Peyer's patch (tissue), 4 donors: ENCODE measurements at regions not wholly inside any gene's neighbourhood (a gene's known extent, or its start where the extent isn't known, plus 50 kb on each side); places are given as distances from the start of the nearest gene placed in this dataset.

Experiments
- CTCF ChIP-seq, 6 experiments: fragments of 450-650 bp in 4 of 6; fragments of 200-600 bp in 2 of 6; sonication (generic) in 1 of 6; IDR thresholded peaks; one replicate each; pipeline ENCODE4 v1.5.1; 2017 to 2019; ENCODE audit warnings: antibody characterized with exemption in 6 of 6, mild to moderate bottlenecking in 3 of 6, moderate library complexity in 1 of 6
- POLR2A ChIP-seq, 2 donors: fragments of 450-650 bp; IDR thresholded peaks; one replicate each; pipeline ENCODE4 v1.5.1; 2017; ENCODE audit warnings: antibody characterized with exemption in 2 of 2, mild to moderate bottlenecking in 2 of 2, moderate library complexity in 2 of 2

GRCh38 chr4:100820249-100820648, 302.4 kb upstream of the EMCN start:
- TF ChIP-seq CTCF (IDR thresholded peaks at IDR 0.05): no peak
- no peak for TF ChIP-seq POLR2A (IDR thresholded peaks at IDR 0.05)
